Esophagus squamous epithelium (tissue), 4 donors: ENCODE measurements at regions not wholly inside any gene's neighbourhood (a gene's known extent, or its start where the extent isn't known, plus 50 kb on each side); places are given as distances from the start of the nearest gene placed in this dataset.

Experiments
- POLR2A ChIP-seq, 4 donors: fragments of 450-650 bp; IDR thresholded peaks; one replicate each; pipeline ENCODE4 v1.6.1; 2017; ENCODE audit warnings: antibody characterized with exemption in 4 of 4, mild to moderate bottlenecking in 4 of 4, moderate library complexity in 3 of 4
- TF ChIP-seq, protein P1 (sequence below), 6 experiments: fragments of 450-650 bp in 4 of 6; fragments of 200-600 bp in 2 of 6; sonication (generic) in 2 of 6; IDR thresholded peaks; one replicate each; pipeline ENCODE4 v1.5.1; 2016 to 2019; ENCODE audit warnings: antibody characterized with exemption in 6 of 6, mild to moderate bottlenecking in 4 of 6, moderate library complexity in 4 of 6

- TF ChIP-seq POLR2A (IDR thresholded peaks at IDR 0.05): no peak
- TF ChIP-seq, protein P1, sequence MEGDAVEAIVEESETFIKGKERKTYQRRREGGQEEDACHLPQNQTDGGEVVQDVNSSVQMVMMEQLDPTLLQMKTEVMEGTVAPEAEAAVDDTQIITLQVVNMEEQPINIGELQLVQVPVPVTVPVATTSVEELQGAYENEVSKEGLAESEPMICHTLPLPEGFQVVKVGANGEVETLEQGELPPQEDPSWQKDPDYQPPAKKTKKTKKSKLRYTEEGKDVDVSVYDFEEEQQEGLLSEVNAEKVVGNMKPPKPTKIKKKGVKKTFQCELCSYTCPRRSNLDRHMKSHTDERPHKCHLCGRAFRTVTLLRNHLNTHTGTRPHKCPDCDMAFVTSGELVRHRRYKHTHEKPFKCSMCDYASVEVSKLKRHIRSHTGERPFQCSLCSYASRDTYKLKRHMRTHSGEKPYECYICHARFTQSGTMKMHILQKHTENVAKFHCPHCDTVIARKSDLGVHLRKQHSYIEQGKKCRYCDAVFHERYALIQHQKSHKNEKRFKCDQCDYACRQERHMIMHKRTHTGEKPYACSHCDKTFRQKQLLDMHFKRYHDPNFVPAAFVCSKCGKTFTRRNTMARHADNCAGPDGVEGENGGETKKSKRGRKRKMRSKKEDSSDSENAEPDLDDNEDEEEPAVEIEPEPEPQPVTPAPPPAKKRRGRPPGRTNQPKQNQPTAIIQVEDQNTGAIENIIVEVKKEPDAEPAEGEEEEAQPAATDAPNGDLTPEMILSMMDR (IDR thresholded peaks at IDR 0.05): no peak
Observed at GRCh38 chrX:9171841-9172463, 138.0 kb upstream of the FAM9B start.
